ENCODE measurements at regions not wholly inside any gene's neighbourhood (a gene's known extent, or its start where the extent isn't known, plus 50 kb on each side); places are given as distances from the start of the nearest gene placed in this dataset.
"Not testable (repeated sequence)": the region's sequence is repeated elsewhere in the genome, so short reads cannot be mapped to it uniquely, and the experiment has no call there.

DNA sequence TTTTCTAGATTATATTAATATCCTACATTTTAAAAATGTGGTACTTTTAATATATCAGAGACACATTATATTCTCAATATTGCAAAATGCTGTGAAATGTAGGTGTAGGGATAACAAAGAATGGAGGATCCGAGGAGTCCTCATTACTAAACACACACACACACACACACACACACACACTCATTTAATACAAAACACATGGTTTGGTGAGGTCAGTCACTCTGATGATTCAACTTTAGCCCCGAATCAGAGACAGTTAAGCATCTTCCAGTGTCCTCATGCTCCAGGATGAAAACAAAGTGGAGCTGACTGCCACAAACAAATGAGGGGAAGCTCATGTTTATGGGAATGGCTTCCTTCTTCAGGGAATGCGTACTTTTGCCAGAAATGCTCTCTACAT is 147.5 kb downstream of the CYSLTR2 start:
- intact Hi-C loops (cut with DNase I) = no loop called here
- no peak for ATAC-seq (ENCODE audit: poor library complexity)
- DNase-seq = no peak

DNA sequence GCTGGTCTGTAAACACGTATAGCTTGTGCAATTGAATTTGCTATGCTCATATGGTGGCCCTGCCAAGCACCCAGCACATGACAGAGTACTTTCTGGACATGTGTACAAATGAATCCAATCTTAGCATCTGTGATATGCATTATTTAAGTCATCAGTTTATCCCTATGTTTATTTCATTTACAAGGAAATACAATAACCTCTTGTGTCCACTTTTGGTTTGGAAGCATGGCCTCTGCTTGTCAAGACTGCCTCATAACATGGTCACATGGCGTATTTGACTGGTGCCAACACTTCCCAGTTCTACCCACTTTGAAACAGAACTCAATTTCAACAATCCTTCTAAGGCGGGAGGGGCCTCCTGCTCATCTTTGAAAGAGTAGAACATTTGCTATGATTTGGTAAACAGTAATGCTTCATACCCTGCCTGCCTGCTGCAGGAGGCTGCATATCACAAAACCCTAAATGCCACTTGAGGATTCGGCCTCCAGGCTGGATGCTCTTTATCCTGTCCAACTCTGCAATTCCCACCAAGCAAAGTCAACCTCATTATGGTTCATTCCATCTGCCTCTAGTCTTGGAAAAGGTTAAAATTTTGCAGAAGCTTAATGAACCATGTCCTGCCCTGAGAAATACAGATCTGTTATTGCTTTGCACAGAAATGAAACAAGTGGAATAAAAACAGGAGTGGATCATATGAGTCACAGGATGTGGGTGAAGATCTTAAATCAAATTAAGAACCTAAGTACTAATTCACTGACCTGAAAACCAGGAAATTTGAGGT is 151.3 kb downstream of the CYSLTR2 start:
- intact Hi-C loops (cut with DNase I) = no loop called here
- ATAC-seq (ENCODE audit: poor library complexity) (no peak), DNase-seq (no peak)

DNA sequence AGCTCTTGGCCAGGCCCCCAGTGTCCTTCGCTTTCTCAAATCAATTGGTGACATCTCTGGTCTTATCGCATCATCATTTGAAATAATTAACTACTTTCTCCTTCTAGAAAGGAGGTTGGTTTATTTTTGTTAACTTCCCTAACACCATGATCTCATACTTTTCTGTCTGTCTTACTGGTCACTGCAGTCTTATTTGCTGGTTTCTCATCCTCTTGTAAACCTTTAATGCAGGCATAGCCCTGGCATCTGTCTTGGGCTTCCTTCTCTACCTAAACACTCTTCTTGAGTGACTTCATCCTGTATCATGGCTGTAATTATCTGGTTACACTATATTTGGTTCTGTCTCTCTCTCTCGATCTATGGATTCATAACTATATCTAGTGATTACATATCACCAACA is 152.8 kb downstream of the CYSLTR2 start:
- DNase-seq = no peak
- intact Hi-C loops (cut with DNase I) = no loop called here
- no peak for ATAC-seq (ENCODE audit: poor library complexity)

GRCh38 chr13:48808683-48809082 is 155.0 kb downstream of the CYSLTR2 start:
- intact Hi-C loops (cut with DNase I) = no loop called here
- ATAC-seq (ENCODE audit: poor library complexity) = no peak
- no peak for DNase-seq

GRCh38 chr13:48810013-48810412 is 156.3 kb downstream of the CYSLTR2 start:
- ATAC-seq (ENCODE audit: poor library complexity) (no peak), DNase-seq (no peak)
- intact Hi-C loops (cut with DNase I) = no loop called here

DNA sequence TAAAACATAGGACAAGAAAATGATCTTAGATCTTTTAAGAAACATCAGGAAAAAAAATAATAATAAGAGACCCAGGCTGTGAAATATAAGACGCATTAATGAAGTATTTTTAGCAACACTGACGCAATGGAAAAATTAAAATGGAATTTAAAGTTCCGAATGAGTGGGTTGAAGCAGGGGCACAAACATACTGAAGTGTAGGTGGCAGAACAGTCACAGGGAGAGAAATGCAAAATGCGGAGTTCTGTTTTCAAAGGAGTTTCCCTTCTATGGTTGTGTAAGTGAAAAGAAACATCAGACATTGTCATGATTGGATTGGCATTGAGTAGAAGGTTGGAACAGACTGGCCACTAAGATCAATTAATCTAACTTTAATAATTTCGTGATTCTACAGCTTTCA is 159.8 kb downstream of the CYSLTR2 start:
- intact Hi-C loops (cut with DNase I) = no loop called here
- DNase-seq = no peak
- ATAC-seq (ENCODE audit: poor library complexity) = no peak

DNA sequence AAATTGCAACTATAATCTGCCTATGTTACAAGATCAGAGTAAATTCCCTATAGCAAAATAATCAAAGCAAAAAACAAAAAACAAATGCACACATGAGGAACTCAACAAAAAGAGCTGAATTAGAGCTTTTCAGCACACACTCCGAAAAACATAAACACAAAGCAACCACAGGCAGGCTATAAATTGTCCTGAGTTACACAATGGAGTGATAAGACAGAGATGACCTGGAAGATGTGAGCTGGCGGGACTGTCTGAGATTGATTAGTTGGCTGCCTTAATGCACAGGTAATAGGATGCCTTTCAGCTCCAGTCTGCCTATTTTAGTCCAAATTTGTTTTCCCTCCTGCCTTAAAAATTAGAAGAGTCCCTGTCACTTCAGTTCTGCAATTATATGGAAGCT is 159.0 kb upstream of the FNDC3A start:
- intact Hi-C loops (cut with DNase I) = no loop called here
- ATAC-seq (ENCODE audit: poor library complexity) (no peak), DNase-seq (no peak)

DNA sequence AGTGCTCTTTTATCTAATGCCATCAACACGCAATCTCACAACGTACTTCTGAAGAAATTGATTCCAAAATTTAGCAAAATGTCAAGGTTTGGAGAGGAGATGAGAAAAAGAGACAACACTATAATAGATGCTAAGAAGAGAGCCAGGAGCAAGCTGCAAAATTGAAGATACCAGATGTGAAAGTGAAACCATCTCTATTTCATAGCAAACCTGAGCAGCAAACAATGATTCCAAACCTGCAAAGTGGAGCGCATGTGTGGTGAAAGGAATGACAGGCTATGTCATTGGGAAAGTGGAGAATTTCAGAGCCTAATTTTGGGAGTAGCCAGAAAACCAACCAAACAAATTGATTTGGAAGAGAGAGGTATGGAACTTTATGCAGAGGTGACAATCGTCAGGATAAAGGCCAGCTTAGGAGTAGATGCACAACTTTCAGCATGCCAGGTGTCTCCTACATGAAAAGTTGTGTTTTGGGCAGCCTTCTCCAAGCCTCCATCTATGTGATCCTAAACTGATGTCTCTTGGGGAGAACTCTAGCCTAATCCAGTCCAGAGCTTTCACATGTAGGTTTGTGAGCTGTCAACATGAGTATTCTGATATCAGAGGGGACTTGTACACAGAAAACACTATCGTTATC is 158.4 kb upstream of the FNDC3A start:
- ATAC-seq (ENCODE audit: poor library complexity) = no peak

GRCh38 chr13:48818495-48819356 is 157.0 kb upstream of the FNDC3A start:
- DNase-seq = no peak
- intact Hi-C loops (cut with DNase I) = no loop called here
- ATAC-seq (ENCODE audit: poor library complexity) = no peak

More for the DNA sequence above, 158.4 kb upstream of the FNDC3A start:
- DNase-seq = no peak
- intact Hi-C loops (cut with DNase I) = no loop called here

DNA sequence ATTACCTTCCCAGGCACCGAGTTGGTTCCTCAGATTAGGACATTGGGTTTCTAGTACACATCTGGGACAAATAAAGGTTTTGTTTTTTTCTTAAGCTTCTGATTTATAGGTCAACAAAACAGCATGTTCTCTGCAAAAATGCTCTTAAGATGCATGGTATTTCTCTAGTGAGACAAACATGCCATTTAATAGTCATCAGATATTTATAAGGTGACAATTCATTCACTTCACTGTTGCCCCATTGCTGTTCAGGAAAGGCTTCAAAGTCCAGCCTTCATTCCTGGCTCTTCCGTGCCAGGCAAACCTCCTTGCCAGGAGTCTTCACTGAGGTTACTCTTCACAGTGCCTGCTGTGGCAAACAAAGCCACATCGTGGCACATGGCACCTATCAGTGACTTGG is 156.3 kb upstream of the FNDC3A start:
- ATAC-seq (ENCODE audit: poor library complexity) = no peak
- intact Hi-C loops (cut with DNase I) = no loop called here
- no peak for DNase-seq

- DNase-seq (no peak), ATAC-seq (ENCODE audit: poor library complexity) (no peak)
- intact Hi-C loops (cut with DNase I) = no loop called here
These were observed 155.8 kb upstream of the FNDC3A start for GRCh38 chr13:48819899-48820298.

DNA sequence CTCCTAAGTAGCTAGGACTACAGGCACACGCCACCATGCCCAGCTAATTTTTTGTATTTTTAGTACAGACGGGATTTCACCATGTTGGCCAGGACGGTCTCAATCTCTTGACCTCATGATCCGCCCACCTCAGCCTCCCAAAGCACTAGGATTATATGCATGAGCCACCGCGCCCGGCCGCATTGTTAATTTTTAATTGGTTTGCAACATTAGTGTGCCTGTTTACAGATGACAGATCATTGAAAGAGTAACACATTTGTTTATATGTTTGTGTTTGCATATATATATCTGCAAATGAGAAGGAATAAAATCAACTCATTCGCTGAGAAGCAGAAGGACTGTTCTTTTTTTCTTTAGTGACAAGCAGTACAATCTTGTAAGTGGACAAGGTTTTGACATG is 152.2 kb upstream of the FNDC3A start:
- intact Hi-C loops (cut with DNase I); ATAC-seq (ENCODE audit: poor library complexity); DNase-seq: not testable (repeated sequence)

- no peak for ATAC-seq (ENCODE audit: poor library complexity)
- no peak for DNase-seq
- intact Hi-C loops (cut with DNase I) = no loop called here
These were observed 149.7 kb upstream of the FNDC3A start for GRCh38 chr13:48826039-48826438.

DNA sequence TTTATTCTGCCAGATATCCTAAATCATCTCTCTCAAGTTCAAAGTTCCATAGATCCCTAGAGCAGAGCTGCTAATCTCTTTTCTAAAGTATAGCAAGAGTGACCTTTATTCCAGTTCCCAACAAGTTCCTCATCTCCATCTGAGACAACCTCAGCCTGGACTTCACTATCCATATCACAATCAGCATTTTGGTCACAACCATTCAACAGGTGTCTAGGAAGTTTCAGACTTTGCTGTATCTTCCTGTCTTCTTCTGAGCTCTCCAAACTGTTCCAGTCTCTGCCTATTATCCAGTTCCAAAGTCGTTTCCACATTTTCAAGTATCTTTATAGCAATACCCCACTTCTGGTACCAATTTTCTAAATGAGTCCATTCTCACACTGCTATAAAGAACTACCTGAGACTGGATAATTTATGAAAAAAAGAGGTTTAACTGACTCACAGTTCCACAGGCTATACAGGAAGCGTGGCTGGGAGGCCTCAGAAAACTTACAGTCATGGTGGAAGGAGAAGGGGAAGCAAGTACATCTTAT is 148.7 kb upstream of the FNDC3A start:
- intact Hi-C loops (cut with DNase I); DNase-seq; ATAC-seq (ENCODE audit: poor library complexity): not testable (repeated sequence)

GRCh38 chr13:48827709-48828108 is 148.0 kb upstream of the FNDC3A start:
- intact Hi-C loops (cut with DNase I) = no loop called here
- DNase-seq (no peak), ATAC-seq (ENCODE audit: poor library complexity) (no peak)

GRCh38 chr13:48828962-48829411 is 146.7 kb upstream of the FNDC3A start:
- intact Hi-C loops (cut with DNase I) = no loop called here
- ATAC-seq (ENCODE audit: poor library complexity) (no peak), DNase-seq (no peak)

DNA sequence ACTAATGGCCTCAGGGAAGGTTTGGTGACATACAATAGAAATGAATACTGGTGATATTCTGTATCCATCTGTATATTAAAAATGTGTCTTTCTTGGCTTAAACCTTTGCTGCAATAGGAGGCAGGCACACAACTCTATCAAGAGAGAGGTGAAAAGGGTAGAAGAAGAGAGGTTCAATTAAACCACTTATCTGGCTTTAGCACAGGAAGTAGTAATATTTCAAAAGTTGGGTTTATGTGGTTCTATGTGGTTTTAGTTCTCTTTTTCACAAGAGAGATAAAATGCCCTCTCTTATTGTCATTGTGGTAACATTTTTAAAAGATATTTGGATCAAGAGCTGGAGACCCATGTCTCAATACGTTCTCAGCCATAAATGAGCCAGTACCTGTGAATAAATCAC is 146.2 kb upstream of the FNDC3A start:
- DNase-seq (no peak), ATAC-seq (ENCODE audit: poor library complexity) (no peak)
- intact Hi-C loops (cut with DNase I) = no loop called here

DNA sequence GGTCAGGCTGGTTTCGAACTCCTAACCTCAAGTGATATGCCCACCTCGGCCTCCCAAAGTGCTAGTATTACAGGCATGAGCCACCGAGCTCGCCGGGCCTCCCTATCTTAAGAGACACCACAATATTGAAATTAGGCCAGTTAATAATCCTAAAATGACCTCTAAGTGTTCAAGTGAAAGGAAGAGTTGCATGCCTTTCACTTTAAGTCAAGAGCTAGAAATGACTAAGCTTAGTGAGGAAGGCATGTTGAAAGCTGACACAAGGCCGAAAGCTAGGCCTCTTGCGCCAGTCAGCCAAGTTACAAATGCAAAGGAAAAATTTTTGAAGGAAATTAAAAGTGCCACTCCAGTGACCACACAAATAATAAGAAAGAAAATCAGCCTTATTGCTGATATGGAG is 144.5 kb upstream of the FNDC3A start:
- intact Hi-C loops (cut with DNase I) = no loop called here
- ATAC-seq (ENCODE audit: poor library complexity) (no peak), DNase-seq (no peak)

GRCh38 chr13:48833412-48833811 is 142.3 kb upstream of the FNDC3A start:
- ATAC-seq (ENCODE audit: poor library complexity) = no peak

More at GRCh38 chr13:48833412-48833811, 142.3 kb upstream of the FNDC3A start:
- DNase-seq = no peak
- intact Hi-C loops (cut with DNase I) = no loop called here
